ENCODE measurements at regions not wholly inside any gene's neighbourhood (a gene's known extent, or its start where the extent isn't known, plus 50 kb on each side); places are given as distances from the start of the nearest gene placed in this dataset.

DNA sequence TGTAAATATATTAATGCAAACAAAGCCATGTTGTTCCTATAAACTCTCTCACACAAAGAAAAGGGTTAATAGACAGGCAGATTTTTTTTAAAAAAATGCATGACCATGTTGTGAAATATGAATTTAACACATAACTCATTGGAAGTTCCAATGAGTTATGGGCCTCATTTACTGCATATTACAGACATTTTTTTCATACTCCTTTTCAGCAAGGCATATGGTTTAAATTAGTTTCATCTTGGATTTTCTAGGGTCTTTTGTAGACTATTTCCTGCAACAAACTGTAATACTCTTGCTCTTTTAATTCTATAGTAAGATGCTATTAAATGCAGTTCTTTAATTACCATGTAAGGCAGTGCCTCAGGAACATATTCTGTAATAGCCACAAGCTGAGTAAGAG lies 323.1 kb downstream of the GBA3 start:
- no peak for DNase-seq

DNA sequence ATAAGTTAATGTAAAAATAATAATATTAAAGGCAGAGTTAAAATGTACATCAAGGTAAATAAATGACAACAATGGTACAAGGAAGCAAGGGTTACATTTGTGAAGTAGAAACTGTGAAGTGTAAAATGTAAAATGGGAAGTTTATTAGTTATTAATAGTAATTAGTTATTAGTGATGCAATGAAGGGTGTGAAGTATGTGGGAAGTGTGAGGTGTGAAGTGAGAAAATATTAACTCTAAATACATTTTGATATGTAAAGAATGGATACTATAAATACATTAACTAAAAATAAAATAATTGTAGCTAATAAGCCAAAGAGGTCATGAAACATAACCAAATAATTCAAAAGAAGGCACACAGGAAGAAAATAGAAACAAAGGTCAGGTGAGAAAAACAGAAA lies 316.4 kb downstream of the GBA3 start:
- no peak for DNase-seq

DNA sequence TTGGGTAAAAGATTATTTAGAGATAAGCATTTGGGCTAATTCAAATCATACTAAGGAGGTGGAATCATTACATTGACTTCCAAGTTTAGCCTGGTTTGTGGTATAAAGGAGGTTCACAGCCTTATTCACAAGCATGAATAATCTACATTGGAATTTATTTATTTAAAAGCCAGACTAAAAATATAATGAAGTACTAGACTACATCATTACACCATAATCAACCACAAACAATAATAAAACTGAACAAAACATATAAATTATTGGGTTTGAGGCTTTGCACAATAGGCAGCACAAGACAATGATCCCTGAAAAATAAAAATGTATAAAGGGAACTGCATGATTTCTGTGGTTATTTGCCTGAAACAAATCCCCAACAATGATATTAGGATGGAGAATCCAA lies 314.0 kb downstream of the GBA3 start:
- DNase-seq: no peak

DNA sequence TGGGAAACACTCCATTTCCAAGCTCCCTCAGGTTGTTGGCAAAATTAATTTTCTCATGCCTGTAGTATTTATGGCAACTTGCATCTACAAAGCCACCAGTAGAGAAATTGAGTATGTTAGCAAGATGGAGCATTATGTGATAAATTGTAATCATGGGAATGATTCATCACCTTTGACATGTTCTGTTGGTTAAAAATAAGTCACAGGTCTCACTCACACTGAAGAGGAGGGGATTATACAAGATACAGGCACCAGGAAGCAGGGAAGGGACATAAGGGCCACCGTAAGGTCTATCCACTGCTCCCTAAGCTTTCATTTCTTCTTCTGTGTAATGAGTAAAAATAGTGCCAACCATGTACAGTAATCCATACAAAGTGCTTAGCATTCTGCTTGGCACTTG lies 313.0 kb downstream of the GBA3 start:
- no peak for DNase-seq

DNA sequence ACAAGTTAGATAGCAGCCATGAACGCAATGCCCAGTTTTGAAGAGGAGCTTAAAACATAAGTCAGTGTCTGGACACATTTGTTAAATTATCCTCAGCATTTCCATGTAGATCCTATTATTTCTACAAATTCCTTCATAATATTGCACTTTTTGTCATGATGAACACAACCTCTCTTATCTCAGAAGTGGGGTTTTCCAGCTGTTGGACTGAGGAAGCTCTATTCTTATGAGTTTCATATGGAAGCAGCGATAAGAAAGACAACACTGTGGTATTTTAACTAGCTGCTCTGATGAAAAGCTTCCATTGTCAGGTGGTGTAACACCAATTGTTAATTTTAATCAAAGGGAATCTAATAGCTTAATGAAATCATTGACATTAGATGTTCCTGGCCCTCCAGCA lies 308.7 kb downstream of the GBA3 start:
- DNase-seq: no peak

DNA sequence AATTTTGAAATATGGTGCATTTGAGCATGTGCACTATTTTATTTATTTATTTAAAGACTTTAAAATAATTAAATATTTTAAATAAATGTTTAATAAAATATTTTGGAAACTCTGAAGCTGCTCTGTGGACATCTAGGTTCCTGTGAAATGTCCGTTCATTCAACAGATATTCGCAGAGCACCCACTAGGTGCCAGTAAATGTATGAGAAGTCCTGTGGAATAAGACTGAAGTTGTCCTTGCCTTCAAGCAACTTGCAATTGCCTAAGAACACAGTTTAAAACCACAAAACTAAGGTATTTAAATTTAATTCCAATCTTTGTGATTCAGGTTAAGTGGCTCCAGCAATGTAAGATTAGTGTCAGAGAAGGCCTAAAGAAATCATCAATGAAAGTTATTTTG lies 306.7 kb downstream of the GBA3 start:
- no peak for DNase-seq

DNA sequence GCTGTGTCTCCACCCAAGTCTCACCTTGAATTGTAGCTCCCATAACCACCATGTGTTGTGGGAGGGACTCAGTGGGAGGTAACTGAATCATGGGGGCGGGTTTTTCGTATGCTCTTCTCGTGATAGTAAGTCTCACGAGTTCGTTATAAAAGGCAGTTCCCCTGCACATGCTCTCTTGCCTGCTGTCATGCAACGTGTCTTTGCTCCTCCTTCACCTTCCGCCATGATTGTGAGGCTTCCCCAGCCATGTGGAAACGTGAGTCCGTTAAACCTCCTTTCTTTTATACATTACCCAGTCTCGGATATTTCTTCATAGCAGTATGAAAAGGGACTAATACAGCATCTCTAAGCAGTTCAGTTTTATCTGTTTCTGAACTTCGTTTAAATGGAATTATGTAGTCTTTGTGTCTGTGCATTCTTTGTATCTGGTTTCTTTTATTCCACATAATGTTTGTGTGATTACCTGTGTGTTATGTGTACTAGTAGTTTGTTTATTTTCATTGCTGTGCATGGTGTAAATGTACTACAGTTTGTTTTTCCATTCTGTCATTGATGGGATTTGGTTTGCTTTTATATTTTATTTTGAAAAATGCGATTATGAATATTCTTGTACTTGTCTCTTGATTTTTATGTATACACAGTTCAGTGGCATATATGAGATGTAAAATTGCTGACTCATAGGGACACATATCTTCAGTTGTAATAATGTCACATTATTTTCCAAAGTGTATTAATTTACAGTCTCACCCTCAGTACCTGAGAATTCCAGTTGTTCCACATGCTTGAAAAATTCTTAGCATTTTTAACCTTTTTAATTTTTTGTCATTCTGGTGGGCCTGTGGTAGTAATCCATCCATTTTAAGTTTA lies 304.9 kb downstream of the GBA3 start:
- DNase-seq: no peak

DNA sequence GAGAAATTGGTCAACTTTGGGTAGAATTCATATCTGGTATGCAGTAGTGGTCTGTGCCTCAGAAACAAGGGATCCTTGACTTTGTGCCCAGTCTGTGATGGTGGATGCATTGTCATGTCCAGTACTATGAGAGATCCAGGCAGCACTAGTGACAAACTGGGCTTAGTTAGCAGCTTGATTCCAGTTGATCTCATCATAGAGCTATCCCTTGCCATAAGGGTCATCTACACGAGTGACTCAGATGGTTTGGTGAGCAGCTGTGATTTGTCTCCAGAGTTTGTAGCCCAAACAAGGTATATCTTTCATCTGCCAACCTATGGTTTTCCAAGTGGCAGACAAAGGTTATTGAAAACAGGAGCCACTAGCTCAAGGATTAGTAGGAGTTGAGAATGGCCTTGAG lies 298.8 kb downstream of the GBA3 start:
- no peak for DNase-seq

DNA sequence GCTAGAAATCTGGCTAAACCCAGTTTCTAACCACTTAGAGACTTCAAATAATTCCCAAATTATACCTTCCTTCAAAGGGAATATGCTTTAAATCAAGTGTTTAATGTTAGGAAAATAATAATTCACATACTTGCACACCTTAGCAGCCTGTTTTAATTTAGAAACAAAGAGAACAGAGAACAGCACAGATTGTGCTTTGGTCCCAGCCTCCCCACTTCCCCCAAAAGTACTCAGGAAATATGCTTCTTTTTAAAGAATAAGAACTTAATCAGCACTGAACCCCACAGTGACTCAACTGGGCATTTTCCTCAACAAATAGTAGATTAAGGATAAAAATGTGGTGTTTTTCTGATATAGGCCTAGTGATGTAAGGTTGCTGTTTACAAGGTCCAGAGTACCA lies 295.8 kb downstream of the GBA3 start:
- DNase-seq: no peak

DNA sequence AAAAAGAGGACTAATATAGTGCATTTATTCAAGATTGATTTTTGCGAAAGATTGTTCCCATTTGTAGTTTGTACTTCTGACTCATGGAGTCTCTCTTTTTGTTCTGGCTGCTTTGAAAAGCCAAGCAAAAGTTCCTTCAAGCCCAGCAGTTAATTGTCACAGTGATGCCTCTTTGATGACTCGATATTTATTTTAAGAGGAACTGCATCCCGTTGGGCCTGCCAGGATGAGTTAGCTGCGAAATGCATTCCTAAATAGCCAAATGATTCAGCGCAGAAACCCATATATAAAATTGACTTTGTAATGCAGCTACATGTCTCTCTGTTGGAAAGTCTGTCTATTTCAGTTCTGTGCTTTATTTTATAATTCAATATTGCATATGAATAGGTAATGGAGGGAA lies 295.1 kb downstream of the GBA3 start:
- no peak for DNase-seq

DNA sequence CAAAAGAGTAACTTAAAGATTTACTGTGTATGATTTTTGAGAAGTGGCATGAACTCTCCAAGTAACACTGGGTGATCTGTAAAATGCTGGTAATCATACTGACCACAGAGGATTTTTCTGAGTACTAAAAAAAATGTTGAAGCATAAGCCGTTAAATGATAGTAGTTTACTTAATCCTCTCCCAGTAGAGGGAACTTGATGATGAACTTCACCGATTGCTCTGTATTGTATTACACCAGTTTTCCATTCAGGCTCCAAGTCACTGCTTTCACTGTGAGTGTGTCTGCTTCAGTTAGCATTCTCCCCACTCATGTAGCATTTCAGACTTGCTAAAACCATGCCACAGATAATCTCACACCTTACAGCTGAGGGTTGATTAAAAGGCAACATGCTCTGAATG lies 294.1 kb downstream of the GBA3 start:
- DNase-seq: no peak

DNA sequence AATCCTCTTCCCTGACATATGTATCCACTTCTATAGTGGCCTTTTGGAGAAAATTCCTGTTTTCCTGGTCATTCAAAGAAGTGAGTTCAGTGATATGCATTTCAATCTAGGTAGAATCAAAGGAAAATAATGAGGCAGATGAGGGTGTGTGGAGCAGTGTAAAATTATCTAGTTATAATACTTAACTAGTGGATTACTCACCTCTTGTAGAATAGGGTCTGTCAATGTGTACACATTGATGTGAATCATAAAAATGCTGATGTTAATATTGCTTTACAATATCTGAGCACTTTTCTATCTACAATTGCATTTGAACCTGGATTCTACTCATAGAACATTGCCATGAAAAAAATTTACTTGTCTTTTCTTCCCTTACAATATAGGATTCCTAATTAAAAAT lies 293.5 kb downstream of the GBA3 start:
- no peak for DNase-seq

DNA sequence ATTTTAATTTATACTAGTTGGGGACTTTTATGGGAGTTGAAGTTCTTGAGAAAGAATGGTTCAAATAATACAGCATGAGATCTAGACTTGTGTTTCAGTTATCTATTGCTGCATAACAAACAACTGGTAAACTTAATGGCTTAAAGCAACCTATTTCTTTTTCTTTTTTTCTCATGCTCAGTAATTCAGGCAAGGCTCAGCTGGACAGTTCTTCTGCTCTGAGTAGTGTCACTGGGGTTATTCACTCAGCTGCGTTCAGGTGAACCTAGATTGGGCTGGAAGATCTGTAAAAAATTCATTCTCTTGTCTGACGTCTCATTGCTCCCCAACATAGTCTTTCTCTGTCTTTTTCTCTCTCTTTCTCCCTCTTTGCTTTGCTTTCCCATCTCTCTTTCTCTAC lies 291.7 kb downstream of the GBA3 start:
- no peak for DNase-seq

DNA sequence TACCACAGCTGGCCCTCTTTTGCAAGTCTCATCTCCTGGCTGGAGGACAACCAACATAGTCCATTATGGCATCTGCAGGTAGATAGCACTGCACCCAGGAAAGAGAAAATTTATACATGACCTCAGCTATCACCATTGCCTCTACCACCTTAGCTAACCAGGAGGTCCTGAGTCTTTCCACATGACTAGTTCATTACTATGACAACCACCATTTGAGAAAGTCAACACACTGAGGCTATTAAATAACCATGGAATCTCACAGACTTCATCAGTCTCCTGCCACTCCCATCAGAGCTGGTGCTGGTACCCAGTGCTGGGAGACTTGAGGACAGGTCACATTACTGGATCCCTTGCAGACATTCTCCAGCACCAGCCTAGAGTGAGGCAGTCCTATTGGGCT lies 285.9 kb downstream of the GBA3 start:
- DNase-seq: no peak

DNA sequence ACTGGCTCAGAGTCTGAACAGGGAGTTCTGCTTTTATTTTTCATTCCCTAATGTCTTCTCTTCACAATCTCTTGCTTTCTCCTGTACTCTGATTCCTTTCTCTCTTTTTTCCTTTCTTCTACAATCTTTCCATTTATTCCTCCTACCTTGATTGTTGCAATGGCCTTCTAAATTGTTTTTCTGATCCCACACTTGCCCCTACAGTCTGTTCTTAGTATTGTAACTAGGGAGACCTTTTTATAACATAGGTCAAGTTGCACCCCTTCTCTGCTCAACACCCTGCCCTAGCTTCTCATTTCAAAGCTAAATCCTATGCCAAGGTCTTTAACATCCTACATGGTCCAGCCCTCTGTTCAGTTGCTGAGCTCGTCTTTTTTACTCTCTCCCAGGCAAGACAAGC lies 277.9 kb downstream of the GBA3 start:
- no peak for DNase-seq

DNA sequence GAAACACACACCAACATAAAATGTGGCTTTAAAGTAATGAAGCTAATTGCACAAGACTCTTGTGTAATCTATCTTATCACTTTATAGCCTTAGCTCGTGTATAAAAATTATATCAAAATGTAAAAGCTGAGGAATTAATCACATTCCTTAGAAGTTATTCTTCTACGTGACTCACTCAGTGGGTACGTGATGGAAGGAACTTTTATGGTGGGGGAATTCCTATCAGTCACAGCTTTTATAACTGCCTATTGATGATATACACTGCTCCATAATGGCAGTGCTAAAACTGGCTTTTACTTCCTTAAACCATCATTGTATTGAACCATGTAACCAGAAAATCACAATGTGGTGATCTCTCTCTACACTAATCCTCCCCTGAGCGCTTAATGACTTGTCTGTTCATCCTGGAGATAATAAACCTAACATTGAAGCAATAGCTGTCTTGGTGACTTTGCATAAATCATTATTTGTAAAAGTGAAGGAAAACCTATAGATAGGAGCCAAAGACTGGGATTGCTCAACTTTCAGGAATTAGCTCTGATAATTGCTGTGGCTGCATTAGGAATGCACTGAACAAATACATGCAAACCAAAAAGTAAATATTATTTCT lies 276.7 kb downstream of the GBA3 start:
- no peak for DNase-seq

DNA sequence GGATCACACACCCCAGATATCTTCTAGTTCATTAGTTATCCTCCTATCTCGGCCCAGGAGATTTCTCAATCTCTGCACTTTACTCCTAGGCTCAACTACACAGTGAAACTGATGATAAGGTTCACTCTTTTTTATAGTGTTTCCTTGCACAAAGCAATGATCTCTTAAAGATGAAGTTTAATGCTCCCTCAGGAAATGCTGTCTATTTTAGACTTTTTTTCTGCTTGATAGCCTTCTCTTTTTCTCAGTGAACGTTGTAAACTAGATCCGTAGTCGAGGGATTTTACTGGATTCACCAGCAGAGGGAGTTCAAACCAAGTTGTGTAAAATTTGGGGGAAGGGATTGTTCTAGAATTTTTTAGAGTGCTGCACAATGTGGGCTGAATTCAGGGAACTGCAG lies 269.6 kb downstream of the GBA3 start:
- DNase-seq: peak in 1 of 2 experiments; percentile 22

DNA sequence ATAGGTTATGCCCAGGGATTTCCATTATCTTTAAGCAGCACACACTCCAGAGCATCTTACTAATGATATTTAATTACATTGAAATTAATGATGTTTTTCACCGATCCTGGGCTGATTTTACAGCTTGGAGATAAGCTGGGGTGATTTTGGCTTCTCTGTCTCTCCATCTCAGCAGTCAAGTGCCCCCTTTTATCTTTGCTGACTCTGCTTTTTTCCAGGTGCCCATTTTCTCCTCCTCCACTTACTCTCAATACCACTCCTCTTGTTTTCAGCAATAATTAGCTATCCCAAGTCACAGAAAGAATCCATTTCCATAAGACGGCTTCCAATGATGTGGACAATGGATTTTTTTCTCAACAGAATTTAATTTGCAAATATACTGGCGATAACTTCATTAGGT lies 266.7 kb downstream of the GBA3 start:
- no peak for DNase-seq

DNA sequence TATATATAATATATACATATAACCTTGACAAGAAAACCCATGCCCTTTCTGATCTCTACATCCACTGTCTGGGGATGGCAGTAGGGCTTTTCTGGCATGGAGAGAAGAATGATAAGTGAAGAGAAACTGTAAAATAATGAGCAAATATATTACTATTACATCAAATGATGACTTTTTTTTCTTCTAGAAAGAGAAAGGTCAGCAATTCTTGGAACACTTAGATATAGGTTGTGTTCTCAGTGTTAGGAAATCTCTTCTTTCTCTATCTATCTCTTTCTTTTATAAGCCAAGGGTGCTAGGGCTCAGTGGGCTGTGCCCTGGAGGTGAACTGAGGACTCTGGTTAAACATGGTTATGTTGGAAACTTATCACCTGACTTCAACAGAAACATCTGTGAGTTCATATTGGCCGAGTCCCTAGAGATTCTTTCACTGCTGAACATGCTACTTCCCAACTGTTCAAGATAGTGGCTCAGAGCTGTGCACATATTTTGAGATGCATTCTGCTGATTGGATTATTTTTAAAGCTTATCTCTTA lies 265.1 kb downstream of the GBA3 start:
- no peak for DNase-seq

DNA sequence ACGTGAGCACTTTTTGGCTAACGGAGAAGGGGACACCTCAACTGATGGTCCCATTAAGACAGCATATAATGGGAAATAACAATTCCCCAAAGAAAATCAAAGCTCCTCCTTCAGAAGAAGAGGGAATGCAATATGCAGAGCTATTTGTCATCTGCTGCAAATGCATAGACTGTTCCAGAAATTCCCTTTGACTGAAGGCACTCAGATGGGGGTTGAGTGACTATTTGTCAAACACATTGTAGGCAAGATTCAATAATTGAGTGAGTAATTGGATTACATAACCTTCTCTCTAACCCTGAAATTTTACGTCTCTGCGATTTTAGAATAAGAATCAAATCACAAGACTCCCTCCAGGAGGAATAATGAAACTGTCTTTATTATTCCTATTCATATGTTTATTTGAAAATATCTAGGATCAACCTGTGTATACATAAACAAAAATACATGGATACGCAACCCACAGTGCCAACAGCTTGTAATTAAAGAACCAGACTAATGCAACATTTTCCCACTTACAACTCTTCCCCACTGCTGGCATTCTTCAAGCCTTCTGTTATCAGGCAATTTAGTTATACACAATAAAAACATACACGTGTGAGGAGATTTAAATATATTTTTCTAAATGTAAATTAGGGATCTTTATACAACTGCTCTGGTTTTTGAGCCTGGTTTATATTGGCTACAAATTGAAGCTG lies 256.6 kb downstream of the GBA3 start:
- DNase-seq: no peak

DNA sequence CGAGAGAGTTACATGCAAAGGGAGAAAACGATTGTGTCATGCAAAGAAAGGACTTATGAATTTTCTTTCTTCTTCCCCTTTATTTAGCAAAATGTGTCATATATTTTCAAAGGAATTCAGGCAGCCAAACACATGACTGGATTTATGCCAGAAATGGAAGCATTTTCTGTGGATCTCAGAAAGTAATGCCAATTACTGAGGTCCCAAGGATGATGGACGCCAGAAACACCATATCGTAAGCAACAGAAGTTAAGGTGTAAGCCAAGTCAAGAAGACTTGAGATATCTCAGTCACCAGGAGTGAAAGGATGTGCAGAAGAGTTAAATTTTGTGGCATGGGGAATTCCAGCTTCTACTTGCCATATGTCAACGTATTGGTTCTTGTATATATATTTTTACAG lies 255.1 kb downstream of the GBA3 start:
- DNase-seq: no peak

DNA sequence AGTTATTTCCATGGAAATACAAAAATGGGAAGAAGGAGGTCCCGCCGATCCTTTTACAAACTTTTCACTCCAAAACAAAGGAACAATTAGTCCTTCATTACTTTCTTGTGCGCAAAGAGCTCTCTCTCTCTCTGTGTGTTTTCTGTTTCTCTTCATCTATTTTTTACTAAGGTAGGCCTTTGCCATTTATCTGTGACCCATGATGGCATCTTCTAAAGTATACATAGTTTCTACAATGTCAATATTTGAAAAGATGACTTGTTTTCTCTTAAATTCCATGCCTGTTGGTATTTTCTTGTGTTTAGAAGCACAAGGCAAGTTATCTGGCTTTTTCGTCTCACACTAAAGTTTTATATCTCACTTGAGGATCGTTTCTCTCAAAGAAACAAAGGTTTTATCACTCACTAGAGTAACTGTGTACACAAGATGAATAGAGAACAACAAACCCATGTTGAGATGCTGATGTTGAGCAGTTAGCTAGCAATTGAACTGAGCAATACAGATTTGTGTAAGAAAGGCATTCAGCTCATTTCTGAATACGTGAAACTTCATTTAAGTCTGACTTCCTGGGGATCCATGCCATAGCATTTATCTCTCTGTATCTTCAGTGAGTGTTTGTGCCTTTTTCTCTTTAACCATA lies 250.3 kb downstream of the GBA3 start:
- DNase-seq: no peak

DNA sequence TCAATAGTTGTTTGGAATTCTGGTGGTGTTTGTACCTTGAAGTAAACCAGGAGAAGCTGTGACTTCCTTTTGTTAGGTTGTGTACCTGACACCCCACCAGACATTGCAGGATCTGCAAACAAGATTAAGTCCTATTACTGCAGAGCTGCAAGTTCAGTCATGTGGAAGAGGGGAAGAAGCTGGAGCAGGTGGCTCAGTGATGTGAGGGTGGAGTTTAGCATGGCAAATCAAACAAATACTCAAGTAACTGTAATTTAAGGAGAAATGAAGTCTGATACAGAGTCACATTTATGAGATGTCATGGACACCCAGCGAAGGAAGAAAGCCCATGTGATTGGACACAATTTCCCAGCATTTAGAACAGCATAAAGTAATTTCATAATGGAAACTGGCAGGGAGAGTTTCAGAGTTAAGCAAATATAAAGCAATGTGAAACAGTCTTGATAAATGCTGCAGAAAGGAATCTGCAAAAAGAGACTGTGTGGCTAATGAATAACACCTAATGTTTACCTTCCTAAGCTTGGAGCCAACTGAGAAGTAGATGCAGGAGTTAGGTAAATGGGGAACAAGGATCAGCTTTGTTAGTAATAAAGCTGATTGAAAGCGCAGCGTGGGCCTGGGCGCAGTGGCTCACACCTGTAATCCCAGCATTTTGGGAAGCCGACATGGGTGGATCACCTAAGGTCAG lies 249.1 kb downstream of the GBA3 start:
- DNase-seq: no peak

Measured in NCI-H526 (cell line).